ENCODE measurements at regions not wholly inside any gene's neighbourhood (a gene's known extent, or its start where the extent isn't known, plus 50 kb on each side); places are given as distances from the start of the nearest gene placed in this dataset.

- no peak for TF ChIP-seq EZH2 (IDR thresholded peaks at IDR 0.05; ENCODE audit: borderline replicate concordance, insufficient read depth, low read depth, low read length, poor library complexity, severe bottlenecking)
- no peak for TF ChIP-seq CTCF (IDR thresholded peaks at IDR 0.05)
These were observed 74.5 kb upstream of the CCNG1 start for GRCh38 chr5:163362840-163363371.

Data from B cell (primary cell).